ENCODE measurements at regions not wholly inside any gene's neighbourhood (a gene's known extent, or its start where the extent isn't known, plus 50 kb on each side); places are given as distances from the start of the nearest gene placed in this dataset.

DNA sequence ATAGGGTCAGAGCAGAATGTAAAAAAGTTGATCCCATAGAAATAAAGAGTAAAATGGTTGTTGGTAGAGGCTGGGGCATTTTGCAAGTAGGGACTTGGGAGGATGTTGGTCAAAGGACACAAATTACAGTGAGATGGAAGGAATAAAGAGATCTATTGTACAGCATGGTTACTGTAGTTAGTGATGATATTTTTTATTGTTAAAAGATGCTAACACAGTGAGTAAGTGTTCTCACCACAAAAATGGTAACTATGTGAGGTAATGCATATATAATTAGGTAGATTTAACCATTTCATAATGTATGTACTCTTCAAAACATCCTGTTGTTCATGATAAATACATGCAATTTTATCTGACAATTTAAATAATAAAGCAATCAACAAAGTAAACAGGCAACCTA is 280.7 kb upstream of the MAGI2 start:
- TF ChIP-seq, protein P1, sequence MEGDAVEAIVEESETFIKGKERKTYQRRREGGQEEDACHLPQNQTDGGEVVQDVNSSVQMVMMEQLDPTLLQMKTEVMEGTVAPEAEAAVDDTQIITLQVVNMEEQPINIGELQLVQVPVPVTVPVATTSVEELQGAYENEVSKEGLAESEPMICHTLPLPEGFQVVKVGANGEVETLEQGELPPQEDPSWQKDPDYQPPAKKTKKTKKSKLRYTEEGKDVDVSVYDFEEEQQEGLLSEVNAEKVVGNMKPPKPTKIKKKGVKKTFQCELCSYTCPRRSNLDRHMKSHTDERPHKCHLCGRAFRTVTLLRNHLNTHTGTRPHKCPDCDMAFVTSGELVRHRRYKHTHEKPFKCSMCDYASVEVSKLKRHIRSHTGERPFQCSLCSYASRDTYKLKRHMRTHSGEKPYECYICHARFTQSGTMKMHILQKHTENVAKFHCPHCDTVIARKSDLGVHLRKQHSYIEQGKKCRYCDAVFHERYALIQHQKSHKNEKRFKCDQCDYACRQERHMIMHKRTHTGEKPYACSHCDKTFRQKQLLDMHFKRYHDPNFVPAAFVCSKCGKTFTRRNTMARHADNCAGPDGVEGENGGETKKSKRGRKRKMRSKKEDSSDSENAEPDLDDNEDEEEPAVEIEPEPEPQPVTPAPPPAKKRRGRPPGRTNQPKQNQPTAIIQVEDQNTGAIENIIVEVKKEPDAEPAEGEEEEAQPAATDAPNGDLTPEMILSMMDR (IDR thresholded peaks at IDR 0.05; ENCODE audit: low read length), result no peak
- TF ChIP-seq EZH2phosphoT487 (IDR thresholded peaks at IDR 0.05; ENCODE audit: low read length) (no peak), EZH2 (optimal IDR thresholded peaks at IDR 0.05; ENCODE audit: low read depth, low read length) (no peak)
